ENCODE measurements at regions not wholly inside any gene's neighbourhood (a gene's known extent, or its start where the extent isn't known, plus 50 kb on each side); places are given as distances from the start of the nearest gene placed in this dataset.

DNA sequence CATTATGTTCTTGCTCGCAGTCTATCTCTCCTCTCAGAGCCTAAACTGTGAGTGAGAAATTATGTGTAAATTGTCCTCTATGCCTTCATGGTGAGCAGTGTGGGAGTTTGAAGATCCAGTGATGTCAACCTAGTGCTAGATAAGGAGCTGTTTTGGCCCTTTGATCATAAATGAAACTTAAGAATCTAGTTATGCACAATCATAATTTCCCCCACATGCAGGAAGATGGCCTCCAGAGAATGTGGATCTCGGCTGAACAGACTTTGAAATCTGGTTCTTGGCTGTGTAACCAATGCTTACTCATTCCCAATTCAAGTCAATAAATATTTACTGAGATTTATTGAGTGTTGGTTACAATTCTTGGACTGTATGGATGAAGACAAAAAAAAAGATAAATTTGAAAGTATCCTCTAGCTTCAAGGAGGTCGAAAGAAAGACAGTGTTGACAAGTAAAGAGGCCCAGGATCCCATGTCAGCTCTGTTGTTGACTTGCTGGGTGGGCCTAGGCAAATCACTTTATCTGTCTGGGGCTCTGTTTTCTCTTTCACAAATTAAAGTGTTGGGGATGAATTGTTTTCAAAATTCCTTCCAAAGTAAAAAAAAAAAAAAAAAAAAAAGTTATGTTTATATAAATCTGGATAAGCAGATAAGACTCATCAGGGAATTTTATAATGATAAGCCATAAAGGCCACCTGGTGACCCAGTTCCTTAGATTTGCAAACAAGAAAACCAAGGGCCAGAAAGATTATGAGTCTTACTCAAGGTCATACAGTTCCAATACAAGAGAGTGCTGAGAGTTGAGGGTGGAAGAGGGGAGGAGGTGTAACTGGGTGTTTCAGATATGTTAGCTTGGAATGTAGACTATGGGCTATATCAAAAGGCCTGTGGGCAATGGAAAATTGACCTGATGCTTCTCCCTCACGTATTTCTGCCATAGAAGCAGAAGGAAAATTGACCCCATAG lies 969.9 kb downstream of the KCNMA1 start:
- DNase-seq (no peak), ATAC-seq (no peak)
- Mint-ChIP-seq H3K4me1 (no peaks in the 10 kb centered on the region), H3K27ac (peak overlapping the region in 1 of 9 donors; percentile 43), H3K36me3 (no peaks in the 10 kb centered on the region), H3K27me3 (no peaks in the 10 kb centered on the region), H3K4me3 (no peak overlapping the region), H3K9me3 (peaks cover 0 to 8% (median 0%) of the 10 kb centered on the region in 11 donors)
- Histone ChIP-seq H3K36me3 (ENCODE audit: control insufficient read depth in 2 of 3, insufficient read depth in 3 of 3, low read length in 3 of 3) (no peaks in the 10 kb centered on the region), H3K27ac (ENCODE audit: low read depth, low read length) (no peak overlapping the region), H3K4me3 (ENCODE audit: low read length) (no peak overlapping the region), H3K4me1 (ENCODE audit: control insufficient read depth in 2 of 2, insufficient read depth in 2 of 2, low read length in 2 of 2) (no peaks in the 10 kb centered on the region), H3K27me3 (ENCODE audit: control insufficient read depth in 2 of 2, insufficient read depth in 2 of 2, low read length in 2 of 2) (no peaks in the 10 kb centered on the region), H3K9me3 (ENCODE audit: control insufficient read depth in 2 of 3, low read length in 3 of 3) (no peaks in the 10 kb centered on the region)
- intact Hi-C loops (cut with micrococcal nuclease), result no loop called here
- ChIA-PET CTCF (no interaction called here), POLR2A (no interaction called here)

DNA sequence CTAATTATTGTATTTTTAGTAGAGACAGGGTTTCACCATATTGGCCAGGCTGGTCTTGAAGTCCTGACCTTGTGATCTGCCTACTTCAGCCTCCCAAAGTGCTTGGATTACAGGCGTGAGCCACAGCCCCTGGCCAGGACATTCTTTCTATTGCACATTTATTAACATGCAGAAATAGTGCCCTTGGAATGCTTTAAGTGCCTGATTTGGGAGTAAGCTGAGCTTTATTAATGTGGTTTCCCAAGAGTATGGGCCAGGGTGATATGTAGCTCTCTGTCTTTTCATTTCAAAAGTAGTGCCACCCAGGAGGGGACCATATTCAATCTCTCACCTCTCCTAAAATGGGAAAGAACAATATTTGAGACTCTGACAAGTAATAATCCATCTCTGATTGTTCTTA lies 970.7 kb downstream of the KCNMA1 start:
- H3K9me3 ChIP-seq (ENCODE audit: control insufficient read depth in 2 of 3, low read length in 3 of 3), result no peaks in the 10 kb centered on the region
- no peaks in the 10 kb centered on the region for H3K36me3 ChIP-seq (ENCODE audit: control insufficient read depth in 2 of 3, insufficient read depth in 3 of 3, low read length in 3 of 3)
- H3K4me3 ChIP-seq (ENCODE audit: low read length), result no peak overlapping the region
- H3K36me3 Mint-ChIP-seq, result no peaks in the 10 kb centered on the region
- H3K27ac ChIP-seq (ENCODE audit: low read depth, low read length), result no peak overlapping the region
- ATAC-seq (no peak), DNase-seq (no peak)
- no peaks in the 10 kb centered on the region for H3K4me1 ChIP-seq (ENCODE audit: control insufficient read depth in 2 of 2, insufficient read depth in 2 of 2, low read length in 2 of 2)
- ChIA-PET CTCF (no interaction called here), POLR2A (no interaction called here)
- no peaks in the 10 kb centered on the region for H3K4me1 Mint-ChIP-seq
- H3K27me3 Mint-ChIP-seq, result no peaks in the 10 kb centered on the region
- intact Hi-C loops (cut with micrococcal nuclease), result no loop called here
- H3K9me3 Mint-ChIP-seq, result peaks cover 0 to 8% (median 0%) of the 10 kb centered on the region in 11 donors
- no peak overlapping the region for H3K4me3 Mint-ChIP-seq
- H3K27me3 ChIP-seq (ENCODE audit: control insufficient read depth in 2 of 2, insufficient read depth in 2 of 2, low read length in 2 of 2), result no peaks in the 10 kb centered on the region
- no peak overlapping the region for H3K27ac Mint-ChIP-seq

DNA sequence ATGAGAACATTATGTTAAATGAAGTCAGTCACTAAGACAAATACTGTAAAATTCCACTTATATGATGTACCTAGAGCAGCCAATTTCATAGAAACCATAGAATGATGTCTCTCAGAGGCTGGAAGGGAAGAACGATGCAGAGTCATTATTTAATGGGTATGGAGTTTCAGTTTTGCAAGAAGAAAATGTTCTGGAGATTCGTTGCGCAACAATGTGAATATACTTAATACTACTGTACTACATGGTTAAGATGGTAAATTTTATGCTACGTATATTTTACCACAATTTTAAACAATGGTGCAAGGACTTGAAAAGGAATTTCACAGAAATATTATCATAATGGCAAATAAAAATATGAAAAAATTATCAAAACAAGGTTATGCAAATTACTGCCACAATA lies 972.6 kb downstream of the KCNMA1 start:
- H3K36me3 ChIP-seq (ENCODE audit: control insufficient read depth in 2 of 3, insufficient read depth in 3 of 3, low read length in 3 of 3), result no peaks in the 10 kb centered on the region
- no peak overlapping the region for H3K4me3 ChIP-seq (ENCODE audit: low read length)
- H3K4me1 ChIP-seq (ENCODE audit: control insufficient read depth in 2 of 2, insufficient read depth in 2 of 2, low read length in 2 of 2), result no peaks in the 10 kb centered on the region
- no peaks in the 10 kb centered on the region for H3K27me3 ChIP-seq (ENCODE audit: control insufficient read depth in 2 of 2, insufficient read depth in 2 of 2, low read length in 2 of 2)
- Mint-ChIP-seq H3K4me1 (no peaks in the 10 kb centered on the region), H3K36me3 (no peaks in the 10 kb centered on the region), H3K27ac (no peak overlapping the region), H3K27me3 (no peaks in the 10 kb centered on the region), H3K4me3 (no peak overlapping the region), H3K9me3 (peaks cover 0 to 13% (median 0%) of the 10 kb centered on the region in 11 donors)
- CTCF ChIA-PET, result no interaction called here
- intact Hi-C loops (cut with micrococcal nuclease), result no loop called here
- ATAC-seq (no peak), DNase-seq (no peak)
- POLR2A ChIA-PET, result no interaction called here
- no peak overlapping the region for H3K27ac ChIP-seq (ENCODE audit: low read depth, low read length)
- no peaks in the 10 kb centered on the region for H3K9me3 ChIP-seq (ENCODE audit: control insufficient read depth in 2 of 3, low read length in 3 of 3)

DNA sequence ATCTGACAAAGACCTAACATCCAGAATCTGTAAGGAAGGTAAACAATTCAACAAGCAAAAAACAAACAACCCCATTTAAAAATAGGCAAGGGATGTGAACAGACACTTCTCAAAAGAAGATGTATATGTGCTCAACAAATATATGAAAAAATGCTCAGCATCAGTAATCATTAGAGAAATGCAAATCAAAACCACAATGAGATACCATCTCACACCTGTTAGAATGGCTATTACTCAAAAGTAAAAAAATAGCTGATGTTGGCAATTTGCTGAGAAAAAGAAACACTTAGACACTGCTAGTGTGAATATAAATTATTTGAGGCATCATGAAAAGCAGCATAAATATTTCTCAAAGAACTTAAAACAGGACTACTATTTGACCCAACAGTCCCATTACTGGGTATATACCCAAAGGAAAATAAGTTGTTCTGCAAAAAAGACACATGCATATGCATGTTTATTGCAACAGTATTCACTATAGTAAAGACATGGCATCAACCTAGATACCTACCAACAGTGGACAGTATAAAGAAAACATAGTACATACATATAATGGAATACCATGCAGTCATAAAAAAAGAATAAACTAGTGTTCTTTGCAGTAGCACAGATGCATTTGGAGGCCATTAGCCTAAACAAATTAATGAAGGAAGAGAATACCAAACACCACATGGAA lies 980.1 kb downstream of the KCNMA1 start:
- H3K9me3 ChIP-seq (ENCODE audit: control insufficient read depth in 2 of 3, low read length in 3 of 3), result no peaks in the 10 kb centered on the region
- Mint-ChIP-seq H3K9me3 (peaks cover 0 to 6% (median 1%) of the 10 kb centered on the region in 11 donors), H3K27ac (no peak overlapping the region), H3K4me3 (no peak overlapping the region), H3K27me3 (peaks cover 0 to 6% (median 0%) of the 10 kb centered on the region in 5 donors), H3K4me1 (no peaks in the 10 kb centered on the region), H3K36me3 (no peaks in the 10 kb centered on the region)
- H3K4me3 ChIP-seq (ENCODE audit: low read length), result no peak overlapping the region
- no peaks in the 10 kb centered on the region for H3K36me3 ChIP-seq (ENCODE audit: control insufficient read depth in 2 of 3, insufficient read depth in 3 of 3, low read length in 3 of 3)
- ATAC-seq (no peak), DNase-seq (no peak)
- CTCF ChIA-PET, result no interaction called here
- no peak overlapping the region for H3K27ac ChIP-seq (ENCODE audit: low read depth, low read length)
- H3K4me1 ChIP-seq (ENCODE audit: control insufficient read depth in 2 of 2, insufficient read depth in 2 of 2, low read length in 2 of 2), result no peaks in the 10 kb centered on the region
- intact Hi-C loops (cut with micrococcal nuclease), result no loop called here
- POLR2A ChIA-PET, result no interaction called here
- H3K27me3 ChIP-seq (ENCODE audit: control insufficient read depth in 2 of 2, insufficient read depth in 2 of 2, low read length in 2 of 2), result no peaks in the 10 kb centered on the region

DNA sequence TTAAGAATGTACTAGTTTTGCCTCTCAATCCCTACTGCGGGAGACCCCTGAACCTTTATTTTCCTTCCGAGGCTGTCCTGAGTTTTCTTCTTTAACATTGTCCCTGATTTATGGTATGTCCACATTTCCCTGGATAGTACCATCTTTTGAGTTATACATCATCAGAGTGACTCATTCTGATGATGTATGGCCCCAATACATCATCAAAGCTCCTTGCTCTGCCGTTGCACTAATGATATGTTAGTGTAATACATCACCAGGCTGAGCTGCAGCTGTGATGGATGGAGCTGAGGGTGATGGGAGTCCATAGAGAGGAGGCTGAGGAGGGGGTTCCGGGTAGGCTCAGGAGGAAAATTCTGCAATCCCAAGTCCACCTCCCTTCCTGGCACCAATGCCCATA lies 986.5 kb downstream of the KCNMA1 start:
- ChIA-PET CTCF (no interaction called here), POLR2A (no interaction called here)
- no peak overlapping the region for H3K27ac Mint-ChIP-seq
- Histone ChIP-seq H3K27ac (ENCODE audit: low read depth, low read length) (no peak overlapping the region), H3K4me1 (ENCODE audit: control insufficient read depth in 2 of 2, insufficient read depth in 2 of 2, low read length in 2 of 2) (no peaks in the 10 kb centered on the region), H3K9me3 (ENCODE audit: control insufficient read depth in 2 of 3, low read length in 3 of 3) (no peaks in the 10 kb centered on the region), H3K27me3 (ENCODE audit: control insufficient read depth in 2 of 2, insufficient read depth in 2 of 2, low read length in 2 of 2) (no peaks in the 10 kb centered on the region), H3K4me3 (ENCODE audit: low read length) (no peak overlapping the region), H3K36me3 (ENCODE audit: control insufficient read depth in 2 of 3, insufficient read depth in 3 of 3, low read length in 3 of 3) (no peaks in the 10 kb centered on the region)
- H3K9me3 Mint-ChIP-seq, result peaks cover 0 to 4% (median 0%) of the 10 kb centered on the region in 11 donors
- H3K4me3 Mint-ChIP-seq, result no peak overlapping the region
- H3K27me3 Mint-ChIP-seq, result peaks cover 0 to 10% (median 0%) of the 10 kb centered on the region in 5 donors
- H3K36me3 Mint-ChIP-seq, result no peaks in the 10 kb centered on the region
- DNase-seq, result no peak
- no peak for ATAC-seq
- no peaks in the 10 kb centered on the region for H3K4me1 Mint-ChIP-seq
- intact Hi-C loops (cut with micrococcal nuclease), result no loop called here

DNA sequence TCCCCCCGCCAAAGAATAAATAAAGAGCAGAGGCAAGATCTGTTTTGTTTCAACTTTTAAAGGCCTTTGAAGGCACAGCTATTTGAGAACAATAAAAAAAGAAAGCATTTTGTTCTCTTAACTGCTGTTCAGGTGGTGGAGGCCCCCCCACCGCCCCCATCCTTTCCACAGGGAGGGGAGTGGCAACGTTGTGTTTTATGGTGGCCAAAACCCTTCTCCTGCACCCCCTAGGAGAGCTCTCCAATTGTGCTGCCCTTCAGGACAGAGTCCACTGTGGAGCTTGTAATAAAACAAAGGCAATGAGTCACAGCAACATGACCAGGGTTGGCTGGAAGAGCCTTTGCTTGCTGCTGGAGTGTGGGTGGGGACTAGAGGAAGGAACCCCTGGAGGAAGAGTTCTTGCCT lies 987.9 kb downstream of the KCNMA1 start:
- DNase-seq (no peak), ATAC-seq (no peak)
- Histone ChIP-seq H3K27ac (ENCODE audit: low read depth, low read length) (no peak overlapping the region), H3K9me3 (ENCODE audit: control insufficient read depth in 2 of 3, low read length in 3 of 3) (no peaks in the 10 kb centered on the region), H3K36me3 (ENCODE audit: control insufficient read depth in 2 of 3, insufficient read depth in 3 of 3, low read length in 3 of 3) (no peaks in the 10 kb centered on the region), H3K4me3 (ENCODE audit: low read length) (no peak overlapping the region), H3K4me1 (ENCODE audit: control insufficient read depth in 2 of 2, insufficient read depth in 2 of 2, low read length in 2 of 2) (no peaks in the 10 kb centered on the region), H3K27me3 (ENCODE audit: control insufficient read depth in 2 of 2, insufficient read depth in 2 of 2, low read length in 2 of 2) (no peaks in the 10 kb centered on the region)
- Mint-ChIP-seq H3K27me3 (peaks cover 0 to 4% (median 0%) of the 10 kb centered on the region in 5 donors), H3K27ac (no peak overlapping the region), H3K9me3 (peaks cover 0 to 3% (median 0%) of the 10 kb centered on the region in 11 donors), H3K4me3 (no peak overlapping the region), H3K4me1 (no peaks in the 10 kb centered on the region), H3K36me3 (no peaks in the 10 kb centered on the region)
- ChIA-PET CTCF (no interaction called here), POLR2A (no interaction called here)
- intact Hi-C loops (cut with micrococcal nuclease), result no loop called here

DNA sequence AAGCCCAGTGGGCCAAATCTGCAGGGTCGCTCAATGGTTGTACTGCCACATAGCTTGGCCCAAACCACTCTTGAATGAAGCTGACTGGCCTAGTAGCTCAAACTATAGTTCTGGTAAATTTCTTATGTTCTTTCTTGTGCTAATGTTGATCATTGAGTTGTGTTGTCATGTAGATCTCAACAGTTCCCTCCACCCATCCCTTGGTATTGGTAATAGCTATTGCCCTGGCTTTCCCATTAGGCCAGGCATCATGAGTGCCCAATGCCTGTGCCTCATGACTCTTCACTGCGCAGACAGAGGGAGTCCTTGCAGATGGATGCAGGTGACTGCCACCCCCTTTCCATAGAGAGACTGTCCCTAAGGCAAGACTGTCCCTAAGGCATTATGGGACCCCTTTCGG lies 988.4 kb downstream of the KCNMA1 start:
- no peaks in the 10 kb centered on the region for H3K9me3 ChIP-seq (ENCODE audit: control insufficient read depth in 2 of 3, low read length in 3 of 3)
- no peak overlapping the region for H3K27ac Mint-ChIP-seq
- no peak overlapping the region for H3K4me3 Mint-ChIP-seq
- H3K4me1 Mint-ChIP-seq, result no peaks in the 10 kb centered on the region
- no peaks in the 10 kb centered on the region for H3K36me3 ChIP-seq (ENCODE audit: control insufficient read depth in 2 of 3, insufficient read depth in 3 of 3, low read length in 3 of 3)
- no peaks in the 10 kb centered on the region for H3K27me3 ChIP-seq (ENCODE audit: control insufficient read depth in 2 of 2, insufficient read depth in 2 of 2, low read length in 2 of 2)
- H3K9me3 Mint-ChIP-seq, result peaks cover 0 to 3% (median 0%) of the 10 kb centered on the region in 11 donors
- no peak overlapping the region for H3K27ac ChIP-seq (ENCODE audit: low read depth, low read length)
- H3K27me3 Mint-ChIP-seq, result peaks cover 0 to 4% (median 0%) of the 10 kb centered on the region in 5 donors
- ChIA-PET POLR2A (no interaction called here), CTCF (no interaction called here)
- no peaks in the 10 kb centered on the region for H3K4me1 ChIP-seq (ENCODE audit: control insufficient read depth in 2 of 2, insufficient read depth in 2 of 2, low read length in 2 of 2)
- H3K4me3 ChIP-seq (ENCODE audit: low read length), result no peak overlapping the region
- no peaks in the 10 kb centered on the region for H3K36me3 Mint-ChIP-seq
- no peak for ATAC-seq
- DNase-seq, result no peak
- intact Hi-C loops (cut with micrococcal nuclease), result no loop called here

Measured in naive thymus-derived CD4-positive, alpha-beta T cell (primary cell).